ENCODE measurements at regions not wholly inside any gene's neighbourhood (a gene's known extent, or its start where the extent isn't known, plus 50 kb on each side); places are given as distances from the start of the nearest gene placed in this dataset.

DNA sequence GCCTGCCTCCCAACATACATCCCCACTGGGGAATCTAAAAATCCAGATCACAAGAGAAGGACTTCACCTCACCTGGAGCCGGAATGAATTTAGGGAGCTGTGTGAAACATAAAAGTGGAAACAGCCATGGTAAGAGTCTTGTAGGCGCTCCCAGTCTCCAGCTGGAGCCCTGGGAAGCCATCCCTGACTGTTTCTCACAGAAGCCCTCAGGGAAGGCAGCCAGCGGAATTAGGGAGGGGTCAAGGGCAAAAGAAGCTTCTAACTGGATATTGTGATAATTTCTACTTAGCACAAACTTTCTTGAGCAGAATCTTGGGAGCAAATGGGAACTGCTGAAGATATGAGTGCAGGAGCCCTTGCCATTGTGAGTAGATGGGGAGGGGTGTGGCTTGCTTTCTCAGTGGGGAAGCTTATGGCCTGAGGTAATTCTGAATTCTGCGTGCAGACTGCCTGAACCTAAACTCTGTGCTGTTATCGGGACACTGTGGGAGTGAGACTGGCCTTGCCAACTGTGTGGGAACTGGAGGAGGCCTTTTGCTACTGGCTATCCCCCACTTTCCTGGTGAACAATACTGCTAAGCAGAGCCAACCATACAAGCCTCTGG lies 174.4 kb upstream of the SMC2 start:
- Histone ChIP-seq H3K36me3 (no peaks in the 10 kb centered on the region), H3K4me3 (no peak overlapping the region), H3K9me3 (no peaks in the 10 kb centered on the region), H3K27me3 (no peaks in the 10 kb centered on the region), H3K27ac (no peak overlapping the region), H3K4me1 (ENCODE audit: insufficient read depth) (no peaks in the 10 kb centered on the region)
- intact Hi-C loops (cut with DNase I) = no loop called here
- 45 to 64% (median 52%) methylated on average over 5 of the region's 5 CpGs for WGBS, 3 donors
- DNase-seq = no peak
- TF ChIP-seq POLR2A (IDR thresholded peaks at IDR 0.05) (no peak), EP300 (IDR thresholded peaks at IDR 0.05) (no peak)
- TF ChIP-seq, protein P1, sequence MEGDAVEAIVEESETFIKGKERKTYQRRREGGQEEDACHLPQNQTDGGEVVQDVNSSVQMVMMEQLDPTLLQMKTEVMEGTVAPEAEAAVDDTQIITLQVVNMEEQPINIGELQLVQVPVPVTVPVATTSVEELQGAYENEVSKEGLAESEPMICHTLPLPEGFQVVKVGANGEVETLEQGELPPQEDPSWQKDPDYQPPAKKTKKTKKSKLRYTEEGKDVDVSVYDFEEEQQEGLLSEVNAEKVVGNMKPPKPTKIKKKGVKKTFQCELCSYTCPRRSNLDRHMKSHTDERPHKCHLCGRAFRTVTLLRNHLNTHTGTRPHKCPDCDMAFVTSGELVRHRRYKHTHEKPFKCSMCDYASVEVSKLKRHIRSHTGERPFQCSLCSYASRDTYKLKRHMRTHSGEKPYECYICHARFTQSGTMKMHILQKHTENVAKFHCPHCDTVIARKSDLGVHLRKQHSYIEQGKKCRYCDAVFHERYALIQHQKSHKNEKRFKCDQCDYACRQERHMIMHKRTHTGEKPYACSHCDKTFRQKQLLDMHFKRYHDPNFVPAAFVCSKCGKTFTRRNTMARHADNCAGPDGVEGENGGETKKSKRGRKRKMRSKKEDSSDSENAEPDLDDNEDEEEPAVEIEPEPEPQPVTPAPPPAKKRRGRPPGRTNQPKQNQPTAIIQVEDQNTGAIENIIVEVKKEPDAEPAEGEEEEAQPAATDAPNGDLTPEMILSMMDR (IDR thresholded peaks at IDR 0.05) = no peak

DNA sequence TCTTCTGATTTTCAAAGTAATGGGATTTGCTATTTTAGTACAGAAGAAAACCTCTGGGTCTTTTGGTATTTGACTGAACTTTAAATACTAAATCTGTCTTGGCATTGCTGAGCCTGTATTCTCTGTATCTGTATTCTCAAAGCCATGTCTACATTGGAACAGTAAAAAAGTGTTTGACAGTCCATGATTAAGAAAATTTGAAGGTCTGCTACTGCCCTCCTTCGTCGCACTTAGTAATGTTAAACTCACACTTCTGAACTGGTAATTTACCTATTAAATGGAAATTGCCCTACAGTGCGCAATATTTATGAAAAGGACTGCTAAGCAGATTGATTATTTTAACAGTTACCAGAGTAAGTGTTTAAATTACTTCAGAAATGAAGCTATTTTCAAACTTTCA lies 165.7 kb upstream of the SMC2 start:
- Histone ChIP-seq H3K4me3 (no peak overlapping the region), H3K9me3 (no peaks in the 10 kb centered on the region), H3K36me3 (no peaks in the 10 kb centered on the region), H3K27ac (no peak overlapping the region), H3K4me1 (ENCODE audit: insufficient read depth) (no peaks in the 10 kb centered on the region), H3K27me3 (no peaks in the 10 kb centered on the region)
- 66 to 79% (median 74%) methylated on average over 3 of the region's 3 CpGs for WGBS, 3 donors
- DNase-seq = no peak
- intact Hi-C loops (cut with DNase I) = no loop called here
- TF ChIP-seq EP300 (IDR thresholded peaks at IDR 0.05) (no peak), POLR2A (IDR thresholded peaks at IDR 0.05) (no peak)
- TF ChIP-seq, protein P1 (IDR thresholded peaks at IDR 0.05) = no peak

DNA sequence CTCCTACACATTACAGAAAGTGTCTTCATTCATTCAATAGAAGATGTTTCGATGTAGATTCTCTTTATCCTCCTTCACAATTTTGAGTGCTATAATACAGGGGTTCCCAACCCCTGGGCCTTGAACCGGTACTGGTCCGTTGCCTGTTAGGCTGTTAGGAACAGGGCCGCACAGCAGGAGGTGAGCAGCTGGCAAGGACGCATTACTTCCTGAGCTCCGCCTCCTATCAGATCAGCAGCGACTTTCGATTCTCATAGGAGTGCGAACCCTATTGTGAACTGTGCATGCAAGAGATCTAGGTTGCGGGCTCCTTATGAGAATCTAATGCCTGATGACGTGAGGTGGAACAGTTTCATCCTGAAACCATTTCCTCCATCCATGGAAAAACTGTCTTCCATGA lies 153.0 kb upstream of the SMC2 start:
- no peaks in the 10 kb centered on the region for H3K4me1 ChIP-seq (ENCODE audit: insufficient read depth)
- no peak for TF ChIP-seq POLR2A (IDR thresholded peaks at IDR 0.05)
- TF ChIP-seq, protein P1 (IDR thresholded peaks at IDR 0.05) = no peak
- TF ChIP-seq EP300 (IDR thresholded peaks at IDR 0.05) = no peak
- H3K4me3 ChIP-seq = no peak overlapping the region
- no peak for DNase-seq
- H3K27me3 ChIP-seq = no peaks in the 10 kb centered on the region
- no peaks in the 10 kb centered on the region for H3K9me3 ChIP-seq
- WGBS, 3 donors = 81 to 86% (median 86%) methylated on average over 11 of the region's 11 CpGs
- H3K27ac ChIP-seq = no peak overlapping the region
- intact Hi-C loops (cut with DNase I) = no loop called here
- no peaks in the 10 kb centered on the region for H3K36me3 ChIP-seq

DNA sequence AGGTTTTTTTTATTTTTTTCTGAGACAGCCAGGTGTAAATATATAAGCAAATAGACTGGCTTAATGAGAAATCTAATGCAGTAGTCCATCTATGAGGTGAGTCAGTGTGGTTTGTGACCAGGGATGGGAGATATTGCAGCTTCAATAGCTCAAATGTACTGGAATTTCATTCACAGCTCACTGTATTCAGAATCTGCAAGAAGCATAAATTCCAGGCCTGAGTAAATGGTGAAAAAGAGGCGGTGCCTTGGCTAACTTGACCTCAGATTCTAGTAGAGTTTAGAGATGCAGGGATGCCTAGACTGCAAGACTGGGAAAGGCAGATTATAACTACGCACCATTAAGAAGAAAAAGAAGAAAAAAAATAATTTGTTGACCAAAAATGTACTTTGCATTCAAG lies 151.9 kb upstream of the SMC2 start:
- WGBS, 3 donors = 75 to 84% (median 77%) methylated on average over 2 of the region's 2 CpGs
- H3K4me3 ChIP-seq = no peak overlapping the region
- intact Hi-C loops (cut with DNase I) = no loop called here
- no peaks in the 10 kb centered on the region for H3K36me3 ChIP-seq
- H3K27me3 ChIP-seq = no peaks in the 10 kb centered on the region
- no peak for DNase-seq
- H3K27ac ChIP-seq = no peak overlapping the region
- H3K9me3 ChIP-seq = no peaks in the 10 kb centered on the region
- no peak for TF ChIP-seq POLR2A (IDR thresholded peaks at IDR 0.05)
- no peaks in the 10 kb centered on the region for H3K4me1 ChIP-seq (ENCODE audit: insufficient read depth)

DNA sequence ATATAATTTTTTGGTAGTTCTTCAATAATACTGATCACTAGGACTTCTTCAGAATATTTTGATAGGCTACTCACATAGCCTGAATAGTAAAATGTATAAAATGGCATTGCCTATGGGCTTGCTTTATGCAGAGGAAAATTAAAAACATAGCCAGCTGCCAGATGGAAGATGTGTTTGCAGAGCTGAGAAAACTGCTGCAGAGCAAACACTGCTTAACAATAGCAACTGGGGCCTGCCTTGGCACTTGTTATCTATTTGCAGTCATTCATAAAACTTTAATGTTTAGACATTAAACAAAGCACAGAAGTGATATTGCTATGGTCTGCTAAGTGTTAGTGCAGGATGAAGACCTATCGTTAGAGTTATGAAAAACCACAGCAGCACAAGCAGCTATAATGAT lies 151.5 kb upstream of the SMC2 start:
- DNase-seq = no peak
- intact Hi-C loops (cut with DNase I) = no loop called here
- H3K4me3 ChIP-seq = no peak overlapping the region
- no peak overlapping the region for H3K27ac ChIP-seq
- no peaks in the 10 kb centered on the region for H3K36me3 ChIP-seq
- no peaks in the 10 kb centered on the region for H3K27me3 ChIP-seq
- TF ChIP-seq, protein P1 (IDR thresholded peaks at IDR 0.05) = no peak
- TF ChIP-seq EP300 (IDR thresholded peaks at IDR 0.05) = no peak
- TF ChIP-seq POLR2A (IDR thresholded peaks at IDR 0.05) = no peak
- H3K9me3 ChIP-seq = no peaks in the 10 kb centered on the region
- WGBS, 3 donors = 11 to 40% (median 14%) methylated on average over 1 of the region's 1 CpG
- no peaks in the 10 kb centered on the region for H3K4me1 ChIP-seq (ENCODE audit: insufficient read depth)
